GM12865 (cell line): ENCODE measurements at regions not wholly inside any gene's neighbourhood (a gene's known extent, or its start where the extent isn't known, plus 50 kb on each side); places are given as distances from the start of the nearest gene placed in this dataset.

Experiments
- DNase-seq: peaks from one replicate; pipeline ENCODE4 v3.0.0; 2010; ENCODE audit warnings: low read depth
- H3K4me3 ChIP-seq: 2 replicates; pipeline ENCODE4 v1.5.1; 2011; ENCODE audit warnings: mild to moderate bottlenecking, low read depth, low read length, control low read depth
- TF ChIP-seq, protein P1 (sequence below): IDR thresholded peaks from 2 replicates; pipeline ENCODE4 v1.5.1; 2011; ENCODE audit warnings: low read length, control low read depth, low read depth, inconsistent platforms; ENCODE audit not compliant: insufficient read depth; ENCODE audit errors: missing control alignments

DNA sequence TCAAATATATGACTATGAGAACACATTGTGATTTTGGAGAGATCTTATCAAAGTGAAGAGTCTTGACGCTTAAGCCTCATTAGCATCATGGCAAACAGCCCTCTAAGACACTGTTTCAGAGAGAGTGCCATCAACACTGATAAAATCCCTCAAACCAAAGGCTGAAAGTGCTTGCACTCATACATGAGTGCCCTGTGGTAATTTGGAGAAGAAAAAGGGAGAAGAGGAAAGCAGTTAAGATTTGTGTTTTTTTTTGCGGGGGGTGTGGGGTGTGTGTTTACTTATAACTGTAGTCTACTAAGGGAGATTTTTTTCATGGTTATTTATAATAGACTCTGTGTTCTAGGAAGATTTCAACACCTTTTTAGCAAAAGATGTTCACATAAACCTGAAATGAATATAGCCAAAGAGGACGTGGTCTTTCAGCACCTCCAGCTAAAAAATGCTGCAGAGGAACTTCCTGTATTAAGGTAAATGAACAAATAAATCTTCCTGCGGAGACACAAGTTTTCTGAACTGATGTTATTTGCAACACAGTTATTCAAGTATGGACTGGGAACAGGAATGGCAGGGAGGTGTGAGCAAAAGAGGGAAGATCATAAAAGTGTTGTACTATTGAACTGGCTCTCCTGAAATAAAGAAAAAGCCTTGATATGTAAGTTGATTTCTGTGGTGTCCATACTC is 81.9 kb upstream of the TGFBR2 start:
- TF ChIP-seq, protein P1, sequence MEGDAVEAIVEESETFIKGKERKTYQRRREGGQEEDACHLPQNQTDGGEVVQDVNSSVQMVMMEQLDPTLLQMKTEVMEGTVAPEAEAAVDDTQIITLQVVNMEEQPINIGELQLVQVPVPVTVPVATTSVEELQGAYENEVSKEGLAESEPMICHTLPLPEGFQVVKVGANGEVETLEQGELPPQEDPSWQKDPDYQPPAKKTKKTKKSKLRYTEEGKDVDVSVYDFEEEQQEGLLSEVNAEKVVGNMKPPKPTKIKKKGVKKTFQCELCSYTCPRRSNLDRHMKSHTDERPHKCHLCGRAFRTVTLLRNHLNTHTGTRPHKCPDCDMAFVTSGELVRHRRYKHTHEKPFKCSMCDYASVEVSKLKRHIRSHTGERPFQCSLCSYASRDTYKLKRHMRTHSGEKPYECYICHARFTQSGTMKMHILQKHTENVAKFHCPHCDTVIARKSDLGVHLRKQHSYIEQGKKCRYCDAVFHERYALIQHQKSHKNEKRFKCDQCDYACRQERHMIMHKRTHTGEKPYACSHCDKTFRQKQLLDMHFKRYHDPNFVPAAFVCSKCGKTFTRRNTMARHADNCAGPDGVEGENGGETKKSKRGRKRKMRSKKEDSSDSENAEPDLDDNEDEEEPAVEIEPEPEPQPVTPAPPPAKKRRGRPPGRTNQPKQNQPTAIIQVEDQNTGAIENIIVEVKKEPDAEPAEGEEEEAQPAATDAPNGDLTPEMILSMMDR: no peak
- H3K4me3 ChIP-seq: no peak overlapping the region
- DNase-seq: no peak

DNA sequence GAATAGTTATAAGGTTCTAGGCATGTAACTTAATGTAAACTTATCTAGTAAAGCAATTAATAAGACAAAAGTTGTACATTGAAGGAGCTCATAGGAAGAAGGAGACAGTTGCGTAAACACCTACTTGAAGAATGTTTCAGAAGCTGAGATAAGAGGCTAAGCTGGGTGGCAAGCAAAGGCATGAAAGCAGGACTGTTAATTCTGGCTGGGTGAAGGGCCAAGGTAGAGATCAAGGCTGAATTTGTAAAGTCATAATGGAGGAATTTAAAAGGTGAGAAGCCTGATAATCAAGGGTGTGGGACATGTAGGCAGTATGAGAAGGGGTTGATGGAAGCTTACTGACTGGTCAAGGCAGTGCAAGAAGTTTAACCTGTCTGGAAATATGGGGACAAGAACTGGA is 80.4 kb upstream of the TGFBR2 start:
- no peak overlapping the region for H3K4me3 ChIP-seq
- DNase-seq: no peak
- TF ChIP-seq, protein P1: no peak

DNA sequence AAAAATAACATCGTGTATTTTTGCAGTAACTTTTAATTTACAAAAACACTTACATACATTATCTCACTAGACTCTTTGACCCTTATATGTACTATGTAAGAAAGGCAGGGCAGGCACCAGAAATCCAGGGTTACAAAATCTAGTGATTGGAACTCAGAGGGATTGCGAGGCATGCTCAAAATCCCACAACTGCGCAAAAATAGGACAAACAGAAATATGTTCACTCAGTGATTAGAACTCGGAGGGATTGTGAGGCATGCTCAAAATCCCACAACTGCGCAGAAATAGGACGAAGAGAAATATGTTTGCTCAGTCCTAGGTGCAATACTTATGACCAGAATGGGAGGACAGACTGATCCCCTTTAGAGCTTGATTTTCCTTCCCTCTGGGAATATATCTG is 79.2 kb upstream of the TGFBR2 start:
- TF ChIP-seq, protein P1: no peak
- no peak overlapping the region for H3K4me3 ChIP-seq
- no peak for DNase-seq

- H3K4me3 ChIP-seq: no peak overlapping the region
- DNase-seq: no peak
- TF ChIP-seq, protein P1: no peak
These were observed 78.7 kb upstream of the TGFBR2 start for GRCh38 chr3:30527720-30528119.

DNA sequence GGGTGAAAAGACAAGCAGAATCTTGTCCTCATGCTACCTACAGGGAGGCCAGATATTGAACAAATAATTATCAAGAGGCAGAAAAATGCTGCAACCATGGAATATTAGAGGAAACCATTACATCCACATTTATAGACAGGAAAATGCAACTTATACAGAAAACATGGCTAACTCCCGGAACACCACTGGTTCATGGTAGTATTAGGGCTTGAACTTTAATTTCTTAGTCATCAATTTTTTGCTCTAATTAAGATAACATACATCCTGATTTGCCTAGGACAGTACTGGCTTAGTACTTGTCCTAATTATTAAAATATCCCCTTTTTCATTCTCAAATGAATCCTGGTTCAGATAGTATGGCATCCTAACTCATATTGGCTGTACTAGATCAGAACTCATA is 76.3 kb upstream of the TGFBR2 start:
- DNase-seq: no peak
- no peak overlapping the region for H3K4me3 ChIP-seq
- TF ChIP-seq, protein P1: no peak

DNA sequence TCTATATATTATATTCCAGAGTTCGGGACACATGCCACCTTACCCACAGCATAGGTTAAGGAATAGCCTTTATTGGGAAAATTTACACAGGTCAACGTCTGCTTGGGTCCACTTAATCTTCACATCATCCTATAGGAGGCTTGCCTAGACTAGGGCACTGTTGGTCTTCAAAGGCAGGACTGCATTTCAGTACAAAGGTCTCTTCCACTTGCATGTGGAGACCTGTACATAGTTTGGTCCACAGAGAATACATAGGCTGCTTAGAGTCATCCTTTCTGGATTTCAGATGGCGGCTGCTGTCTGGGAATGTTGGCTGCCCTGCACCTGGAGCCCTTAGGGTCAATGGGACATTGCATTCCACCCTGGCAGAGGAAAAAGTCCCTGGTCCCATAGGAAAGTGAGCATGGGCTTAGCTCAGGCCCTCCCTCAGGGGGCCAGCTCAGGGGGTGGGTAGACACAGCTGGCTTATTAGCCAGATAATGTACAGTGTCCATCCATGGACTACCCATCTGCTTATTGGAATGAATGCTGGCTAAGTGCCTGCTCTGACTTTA is 75.3 kb upstream of the TGFBR2 start:
- no peak for DNase-seq
- TF ChIP-seq, protein P1: no peak
- no peak overlapping the region for H3K4me3 ChIP-seq

DNA sequence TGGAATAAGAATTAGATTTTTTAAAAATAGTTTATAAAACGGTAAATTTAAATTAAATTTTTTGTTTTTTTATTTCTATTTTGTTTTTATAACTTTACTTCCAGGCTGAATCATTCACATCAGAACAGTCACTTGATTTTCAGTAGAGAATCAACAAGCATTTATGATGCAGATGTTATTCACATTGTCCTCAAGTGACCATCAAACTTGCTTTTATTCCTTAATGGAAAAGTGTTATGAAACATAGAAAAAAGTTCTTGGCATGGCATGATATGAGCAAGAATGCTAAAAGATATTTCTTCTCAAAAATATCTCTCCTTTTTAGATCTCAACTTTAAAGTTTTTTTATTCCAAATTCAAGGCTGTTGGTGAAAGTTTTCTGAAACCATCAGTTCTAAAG is 70.9 kb upstream of the TGFBR2 start:
- H3K4me3 ChIP-seq: no peak overlapping the region
- TF ChIP-seq, protein P1: no peak
- DNase-seq: no peak
